Lower leg skin (tissue), 4 donors: ENCODE measurements at regions not wholly inside any gene's neighbourhood (a gene's known extent, or its start where the extent isn't known, plus 50 kb on each side); places are given as distances from the start of the nearest gene placed in this dataset.

Experiments used
- DNase-seq, 2 donors: peaks; one replicate each; pipeline ENCODE4 v3.0.0-alpha.2; 2019; ENCODE audit warnings: low spot score in 2 of 2
- H3K4me3 ChIP-seq: fragments of 200-600 bp; sonication (generic); 2 replicates; pipeline ENCODE4 v1.5.1; 2017; ENCODE audit warnings: mild to moderate bottlenecking, low read depth; ENCODE audit not compliant: poor library complexity, severe bottlenecking
- POLR2A ChIP-seq, 2 donors: fragments of 450-650 bp; IDR thresholded peaks; one replicate each; pipeline ENCODE4 v1.6.1; 2016 to 2017; ENCODE audit warnings: antibody characterized with exemption in 2 of 2, mild to moderate bottlenecking in 1 of 2, moderate library complexity in 1 of 2
- WGBS, 2 donors: methylation state at CpG; one replicate each; pipeline ENCODE4 v1.1.5; 2018; 5-methylcytosine and 5-hydroxymethylcytosine counted together
- intact Hi-C: fragments of 100-400 bp; cut with DNase I; formaldehyde crosslinking; loops from one replicate; pipeline ENCODE4 v1.15.0; 2023; ENCODE audit warnings: low total_unique reads
- TF ChIP-seq, protein P1 (sequence below), 3 donors: fragments of 450-650 bp; IDR thresholded peaks; one replicate each; pipeline ENCODE4 v1.5.1; 2016; ENCODE audit warnings: antibody characterized with exemption in 3 of 3, mild to moderate bottlenecking in 3 of 3, moderate library complexity in 2 of 3

DNA sequence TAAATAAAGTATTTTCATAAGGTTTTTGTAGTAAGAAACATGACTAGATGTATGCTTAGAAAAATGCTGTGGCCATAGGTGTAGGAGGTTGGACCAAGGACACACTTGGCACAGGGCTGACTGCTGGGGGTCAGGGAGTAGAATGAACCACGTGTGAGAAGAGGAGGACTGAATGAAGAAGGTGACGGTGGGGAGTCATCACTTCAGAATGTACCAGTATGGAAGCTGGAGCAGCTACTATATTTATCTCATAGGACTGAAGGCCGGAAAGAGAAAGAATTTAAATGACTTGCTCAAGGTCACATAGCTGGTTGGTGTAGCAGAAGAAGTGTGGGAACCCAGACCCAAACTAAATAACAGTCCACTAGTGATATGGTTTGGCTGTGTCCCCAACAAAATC, 79.8 kb upstream of the HAO2 start:
- TF ChIP-seq, protein P1, sequence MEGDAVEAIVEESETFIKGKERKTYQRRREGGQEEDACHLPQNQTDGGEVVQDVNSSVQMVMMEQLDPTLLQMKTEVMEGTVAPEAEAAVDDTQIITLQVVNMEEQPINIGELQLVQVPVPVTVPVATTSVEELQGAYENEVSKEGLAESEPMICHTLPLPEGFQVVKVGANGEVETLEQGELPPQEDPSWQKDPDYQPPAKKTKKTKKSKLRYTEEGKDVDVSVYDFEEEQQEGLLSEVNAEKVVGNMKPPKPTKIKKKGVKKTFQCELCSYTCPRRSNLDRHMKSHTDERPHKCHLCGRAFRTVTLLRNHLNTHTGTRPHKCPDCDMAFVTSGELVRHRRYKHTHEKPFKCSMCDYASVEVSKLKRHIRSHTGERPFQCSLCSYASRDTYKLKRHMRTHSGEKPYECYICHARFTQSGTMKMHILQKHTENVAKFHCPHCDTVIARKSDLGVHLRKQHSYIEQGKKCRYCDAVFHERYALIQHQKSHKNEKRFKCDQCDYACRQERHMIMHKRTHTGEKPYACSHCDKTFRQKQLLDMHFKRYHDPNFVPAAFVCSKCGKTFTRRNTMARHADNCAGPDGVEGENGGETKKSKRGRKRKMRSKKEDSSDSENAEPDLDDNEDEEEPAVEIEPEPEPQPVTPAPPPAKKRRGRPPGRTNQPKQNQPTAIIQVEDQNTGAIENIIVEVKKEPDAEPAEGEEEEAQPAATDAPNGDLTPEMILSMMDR (IDR thresholded peaks at IDR 0.05): no peak
- no peak for TF ChIP-seq POLR2A (IDR thresholded peaks at IDR 0.05)
- no peak overlapping the region for H3K4me3 ChIP-seq
- no peak for DNase-seq
- intact Hi-C loops: no loop called here
- 83 to 85% methylated on average over 3 of the region's 3 CpGs for WGBS, 2 donors

DNA sequence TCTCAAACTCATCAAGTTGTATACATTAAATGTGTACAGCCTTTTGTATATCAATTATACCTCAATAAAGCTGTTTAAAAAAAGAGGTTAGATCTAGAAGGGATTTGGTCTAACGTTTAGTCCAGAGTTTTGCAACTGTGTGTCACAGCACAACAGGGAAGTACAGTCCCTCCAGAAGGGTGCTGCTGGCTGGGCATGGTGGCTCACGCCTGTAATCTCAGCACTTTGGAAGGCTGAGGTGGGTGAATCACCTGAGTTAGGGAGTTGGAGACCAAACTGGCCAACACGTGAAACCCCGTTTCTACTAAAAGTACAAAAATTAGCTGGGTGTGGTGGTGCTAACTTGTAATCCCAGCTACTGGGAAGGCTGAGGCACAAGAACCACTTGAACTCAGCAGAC, 78.3 kb upstream of the HAO2 start:
- no peak overlapping the region for H3K4me3 ChIP-seq
- intact Hi-C loops: no loop called here
- no peak for DNase-seq
- no peak for TF ChIP-seq POLR2A (IDR thresholded peaks at IDR 0.05)
- TF ChIP-seq, protein P1 (IDR thresholded peaks at IDR 0.05): no peak
- 81 to 84% methylated on average over 4 of the region's 4 CpGs for WGBS, 2 donors

DNA sequence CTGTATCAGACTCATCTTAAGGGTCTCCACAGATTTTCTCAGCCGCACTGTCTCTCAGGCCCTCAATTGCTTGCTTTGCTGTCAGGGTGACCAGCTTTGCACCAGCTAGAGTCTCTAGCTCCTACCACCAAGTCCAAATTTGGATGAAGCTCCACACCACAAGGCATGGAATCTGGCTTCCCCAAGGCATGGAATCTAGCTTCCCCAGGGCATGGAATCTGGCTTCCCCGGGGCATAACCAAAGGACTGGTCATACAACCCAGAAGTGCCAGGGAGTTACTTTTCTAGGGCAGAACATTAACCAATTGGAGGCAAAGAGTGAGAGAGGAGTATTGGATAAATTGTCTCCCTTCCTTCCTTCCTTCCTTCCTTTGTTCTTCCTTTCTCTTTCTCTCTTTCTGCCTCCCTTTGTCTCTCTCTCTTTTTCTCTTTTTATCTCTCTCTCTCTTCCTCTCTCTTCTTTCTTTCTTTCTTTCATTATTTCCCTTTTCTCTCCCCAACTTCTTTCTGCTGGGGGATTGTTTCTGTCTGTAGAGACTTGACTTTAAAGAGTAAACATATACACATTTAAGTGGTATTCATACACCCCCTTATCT, 76.9 kb upstream of the HAO2 start:
- no peak for DNase-seq
- H3K4me3 ChIP-seq: no peak overlapping the region
- intact Hi-C loops: no loop called here
- 48 to 77% methylated on average over 2 of the region's 2 CpGs for WGBS, 2 donors
- TF ChIP-seq, protein P1 (IDR thresholded peaks at IDR 0.05): no peak
- no peak for TF ChIP-seq POLR2A (IDR thresholded peaks at IDR 0.05)

DNA sequence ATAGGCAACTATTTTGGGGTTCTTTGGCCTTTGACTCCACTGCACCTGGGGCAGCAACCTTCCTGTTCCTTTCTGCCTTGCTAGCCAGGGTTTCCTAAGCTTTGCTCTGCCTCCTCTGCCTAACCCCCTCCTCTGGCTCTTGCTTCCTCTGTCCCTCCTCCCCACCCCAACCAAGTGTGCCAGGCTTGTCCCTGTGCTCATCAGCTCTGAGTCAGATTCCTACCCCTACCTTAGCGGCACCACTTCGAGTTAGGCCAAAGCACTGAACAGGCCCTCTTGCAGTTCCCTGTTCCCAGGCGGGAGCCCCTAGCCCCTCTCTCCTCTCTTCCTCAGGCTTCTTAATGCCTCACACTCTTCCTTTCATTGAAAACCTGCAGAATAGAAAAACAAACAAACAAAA, 74.8 kb upstream of the HAO2 start:
- 82 to 87% methylated on average over 3 of the region's 3 CpGs for WGBS, 2 donors
- no peak for DNase-seq
- TF ChIP-seq POLR2A (IDR thresholded peaks at IDR 0.05): no peak
- TF ChIP-seq, protein P1 (IDR thresholded peaks at IDR 0.05): no peak
- H3K4me3 ChIP-seq: no peak overlapping the region
- intact Hi-C loops: no loop called here

DNA sequence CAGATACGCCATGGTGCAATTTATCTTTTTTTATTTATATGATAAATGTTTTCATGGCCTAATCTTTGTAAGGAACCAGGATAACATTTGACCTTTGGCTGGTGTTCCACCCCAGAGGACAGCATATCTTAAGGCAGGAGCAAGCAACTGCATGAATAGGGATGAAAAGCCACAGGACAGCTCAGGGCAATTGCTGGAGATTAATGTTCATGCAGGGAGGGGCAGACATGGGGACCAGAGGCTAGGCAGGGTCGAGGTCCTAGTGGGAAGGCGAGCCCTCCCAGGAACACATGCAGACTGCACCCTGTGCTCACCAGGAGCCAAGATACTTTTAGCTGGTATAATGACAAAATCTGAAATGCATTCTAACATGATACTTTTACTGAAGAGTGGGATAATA, 74.4 kb upstream of the HAO2 start:
- intact Hi-C loops: no loop called here
- TF ChIP-seq, protein P1 (IDR thresholded peaks at IDR 0.05): no peak
- TF ChIP-seq POLR2A (IDR thresholded peaks at IDR 0.05): no peak
- H3K4me3 ChIP-seq: no peak overlapping the region
- WGBS, 2 donors: 63 to 68% methylated on average over 3 of the region's 3 CpGs
- DNase-seq: no peak

DNA sequence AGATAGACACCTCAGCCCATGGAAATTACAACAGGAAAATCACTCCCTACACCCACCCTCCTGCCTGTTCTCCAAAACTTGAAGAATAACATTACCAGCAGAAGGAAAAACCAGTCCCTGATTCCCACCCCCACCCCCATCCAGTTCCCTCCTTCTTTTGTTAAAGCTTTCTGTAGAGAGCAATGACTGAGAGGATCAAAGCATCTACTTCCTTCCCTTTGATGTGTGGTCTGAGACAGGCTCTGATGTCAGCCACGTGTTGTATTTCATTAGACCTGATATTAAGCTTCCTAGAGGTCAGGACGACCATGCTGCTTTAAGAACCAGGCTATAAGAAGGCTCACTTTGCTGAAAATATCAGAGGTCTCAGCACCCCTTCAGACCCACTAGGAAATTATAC, 73.9 kb upstream of the HAO2 start:
- no peak for TF ChIP-seq POLR2A (IDR thresholded peaks at IDR 0.05)
- DNase-seq: no peak
- no peak overlapping the region for H3K4me3 ChIP-seq
- intact Hi-C loops: no loop called here
- WGBS, 2 donors: 37 to 44% methylated on average over 2 of the region's 2 CpGs
